ENCODE measurements at regions not wholly inside any gene's neighbourhood (a gene's known extent, or its start where the extent isn't known, plus 50 kb on each side); places are given as distances from the start of the nearest gene placed in this dataset.

- FAIRE-seq (no peak), DNase-seq (ENCODE audit: extremely low read depth in 1 of 4, low spot score in 3 of 4) (no peak), ATAC-seq (no peak)
- H3K9ac ChIP-seq (ENCODE audit: insufficient read depth in 1 of 2, low read depth in 2 of 2, low read length in 2 of 2): no peak overlapping the region
- POLR2A ChIA-PET: no interaction called here
- intact Hi-C loops (cut with micrococcal nuclease) (no loop called here), in situ Hi-C loops (cut with MboI) (no loop called here)
- WGBS (ENCODE audit: insufficient coverage, low coverage, missing lambda C conversion rate): 3% methylated on average over 3 of the region's 3 CpGs
- no TSS peak for BruUV-seq (replicated peaks)
- no peak overlapping the region for H3K27ac ChIP-seq (ENCODE audit: extremely low read depth, low read depth, low read length)
- CTCF ChIA-PET (ENCODE audit: low intra/inter-chr PET ratio): no interaction called here
- no peaks in the 10 kb centered on the region for H3K79me2 ChIP-seq (ENCODE audit: control insufficient read depth, insufficient read depth, low read length)
- no peak overlapping the region for H3K4me2 ChIP-seq (ENCODE audit: insufficient read depth, low read length)
- H3K4me1 ChIP-seq (replicated peaks in 1 of 2; ENCODE audit: control insufficient read depth in 2 of 2, insufficient read depth in 2 of 2, low read length in 2 of 2): no peaks in the 10 kb centered on the region
- no peak overlapping the region for H2AFZ ChIP-seq (ENCODE audit: low read depth, low read length)
- H3K4me3 ChIP-seq: no peak overlapping the region
- TF ChIP-seq MIER1 (IDR thresholded peaks at IDR 0.05; ENCODE audit: low read depth) (no peak), PHB2 (IDR thresholded peaks at IDR 0.05; ENCODE audit: low read depth) (no peak), PKNOX1 (IDR thresholded peaks at IDR 0.05) (no peak), ZNF449 (CRISPR knock-in tag; IDR thresholded peaks at IDR 0.05) (no peak), PTBP1 (IDR thresholded peaks at IDR 0.05; ENCODE audit: low read depth, low read length) (no peak), GATA2 (CRISPR knock-in tag; IDR thresholded peaks at IDR 0.05) (no peak), TRIM24 (IDR thresholded peaks at IDR 0.05) (no peak), PURB (CRISPR knock-in tag; IDR thresholded peaks at IDR 0.05; ENCODE audit: low read depth) (no peak), CAMTA2 (CRISPR knock-in tag; conservative IDR thresholded peaks at IDR 0.05) (no peak), HMG20A (CRISPR knock-in tag; conservative IDR thresholded peaks at IDR 0.05) (no peak), ARID1B (IDR thresholded peaks at IDR 0.05) (no peak)
- H3K9me3 ChIP-seq (replicated peaks; ENCODE audit: control insufficient read depth, insufficient read depth, low read depth, low read length): no peaks in the 10 kb centered on the region
- H3K9me1 ChIP-seq (ENCODE audit: control insufficient read depth, insufficient read depth, low read length): no peaks in the 10 kb centered on the region
- no peaks in the 10 kb centered on the region; a peak in 2 of 5 replicates for H3K27me3 ChIP-seq (ENCODE audit: control insufficient read depth in 2 of 2, insufficient read depth in 2 of 2, low read length in 2 of 2)
- H3K36me3 ChIP-seq (ENCODE audit: control insufficient read depth, insufficient read depth, low read length): no peaks in the 10 kb centered on the region
- no peaks in the 10 kb centered on the region for H4K20me1 ChIP-seq (replicated peaks; ENCODE audit: control insufficient read depth, insufficient read depth, low read length)
Observed at GRCh38 chr13:48892688-48893075, 83.0 kb upstream of the FNDC3A start.

All from K562 (cell line).